CD8-positive, alpha-beta memory T cell (primary cell): ENCODE measurements at regions not wholly inside any gene's neighbourhood (a gene's known extent, or its start where the extent isn't known, plus 50 kb on each side); places are given as distances from the start of the nearest gene placed in this dataset.
A peak's percentile ranks its signal among the peaks of the same experiment; 100 is the strongest.

Experiments
- CTCF ChIA-PET: fragments of 350-600 bp; sonication (Branson Sonifier 250); formaldehyde crosslinking; loops from one replicate; lab custom pipeline; 2021; ENCODE audit warnings: antibody characterized with exemption; lab: Charles Lee
- POLR2A ChIA-PET: fragments of 350-600 bp; sonication (Branson Sonifier 250); formaldehyde crosslinking; loops from one replicate; lab custom pipeline; 2021; ENCODE audit warnings: antibody characterized with exemption; lab: Charles Lee
- DNase-seq, 5 donors: peaks; one replicate each; pipeline versions ENCODE4 v3.0.0 to v3.0.0-alpha.2; 2020 to 2022; ENCODE audit warnings: mixed read lengths in 1 of 5
- H3K27ac ChIP-seq: one replicate; pipeline ENCODE4 v1.7.0; 2013; ENCODE audit warnings: low read depth, mild to moderate bottlenecking, low read length, moderate library complexity
- H3K27me3 ChIP-seq: 2 replicates; pipeline ENCODE4 v1.7.0; 2013; ENCODE audit warnings: low read length, mild to moderate bottlenecking; ENCODE audit not compliant: insufficient read depth, poor library complexity, severe bottlenecking
- H3K36me3 ChIP-seq: 2 replicates; pipeline ENCODE4 v1.7.0; 2013; ENCODE audit warnings: mild to moderate bottlenecking, low read length, moderate library complexity; ENCODE audit not compliant: insufficient read depth
- H3K4me1 ChIP-seq: 2 replicates; pipeline ENCODE4 v1.7.0; 2013; ENCODE audit warnings: mild to moderate bottlenecking, low read length, moderate library complexity; ENCODE audit not compliant: insufficient read depth
- H3K4me3 ChIP-seq: 2 replicates; pipeline ENCODE4 v1.7.0; 2013; ENCODE audit warnings: mild to moderate bottlenecking, low read length
- H3K9me3 ChIP-seq: 2 replicates; pipeline ENCODE4 v1.7.0; 2013; ENCODE audit warnings: mild to moderate bottlenecking, low read length
- H3K27ac Mint-ChIP-seq, 8 donors: one replicate each; pipeline ENCODE4 v1.8.0; 2020 to 2021; ENCODE audit warnings: mixed read lengths in 8 of 8, mild to moderate bottlenecking in 6 of 8, inconsistent platforms in 3 of 8, moderate library complexity in 3 of 8
- H3K27me3 Mint-ChIP-seq, 2 donors: one replicate each; pipeline ENCODE4 v1.8.0; 2020 to 2021; ENCODE audit warnings: mixed read lengths in 2 of 2, mild to moderate bottlenecking in 1 of 2, moderate library complexity in 1 of 2
- H3K36me3 Mint-ChIP-seq, 3 donors: one replicate each; pipeline ENCODE4 v1.8.0; 2020 to 2021; ENCODE audit warnings: mixed read lengths in 3 of 3, inconsistent platforms in 1 of 3, mild to moderate bottlenecking in 1 of 3
- H3K4me1 Mint-ChIP-seq, 3 donors: one replicate each; pipeline ENCODE4 v1.8.0; 2020 to 2021; ENCODE audit warnings: mixed read lengths in 3 of 3, inconsistent platforms in 1 of 3, mild to moderate bottlenecking in 1 of 3
- H3K4me3 Mint-ChIP-seq, 7 donors: one replicate each; pipeline ENCODE4 v1.8.0; 2020 to 2021; ENCODE audit warnings: mixed read lengths in 7 of 7, mild to moderate bottlenecking in 6 of 7, moderate library complexity in 4 of 7, inconsistent platforms in 2 of 7
- H3K9me3 Mint-ChIP-seq, 5 donors: one replicate each; pipeline ENCODE4 v1.8.0; 2020 to 2022; ENCODE audit warnings: mixed read lengths in 5 of 5, mild to moderate bottlenecking in 3 of 5, moderate library complexity in 2 of 5, inconsistent platforms in 1 of 5

DNA sequence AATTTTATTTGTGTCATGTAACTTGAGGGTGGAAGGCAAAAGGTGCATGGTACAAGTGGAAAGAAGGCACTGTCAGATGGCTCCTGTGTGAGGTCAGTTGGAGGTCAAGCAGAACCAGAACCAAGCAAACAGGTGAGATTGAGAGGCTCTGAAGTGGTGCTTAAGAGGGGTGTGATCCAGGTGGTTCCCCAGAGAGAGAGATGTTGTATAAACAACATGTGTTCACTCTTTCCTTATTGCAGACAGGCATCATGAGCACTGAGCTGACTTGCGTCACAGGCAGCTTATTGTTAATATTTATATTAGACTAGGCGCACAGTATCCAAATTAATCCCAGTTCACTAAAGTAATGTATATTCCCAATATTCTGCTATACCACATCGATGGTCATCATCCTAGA, 56.8 kb downstream of the CXCL13 start:
- DNase-seq, result no peak
- Mint-ChIP-seq H3K4me3 (no peak overlapping the region), H3K36me3 (peaks cover 0 to 5% (median 0%) of the 10 kb centered on the region in 3 donors), H3K4me1 (no peaks in the 10 kb centered on the region), H3K27ac (peak overlapping the region in 1 of 8 donors; percentile 18), H3K9me3 (peaks cover 0 to 7% (median 4%) of the 10 kb centered on the region in 5 donors), H3K27me3 (peaks cover 1 to 2% of the 10 kb centered on the region in 2 donors)
- Histone ChIP-seq H3K27me3 (no peaks in the 10 kb centered on the region), H3K4me3 (no peak overlapping the region), H3K9me3 (no peaks in the 10 kb centered on the region), H3K27ac (no peak overlapping the region), H3K36me3 (no peaks in the 10 kb centered on the region), H3K4me1 (no peaks in the 10 kb centered on the region)
- ChIA-PET POLR2A (no interaction called here), CTCF (no interaction called here)
